Loucy (cell line): ENCODE measurements at regions not wholly inside any gene's neighbourhood (a gene's known extent, or its start where the extent isn't known, plus 50 kb on each side); places are given as distances from the start of the nearest gene placed in this dataset.

ENCODE experiments used
- EZH2phosphoT487 ChIP-seq: fragments of 200-600 bp; IDR thresholded peaks from 2 replicates; pipeline ENCODE4 v1.6.1; 2018; ENCODE audit warnings: antibody characterized with exemption, mild to moderate bottlenecking, moderate library complexity, borderline replicate concordance
- TF ChIP-seq, protein P1 (sequence below): fragments of 200-600 bp; sonication (generic); conservative IDR thresholded peaks from 2 replicates; pipeline ENCODE4 v1.5.1; 2014; ENCODE audit warnings: mild to moderate bottlenecking, antibody characterized with exemption, low read length

DNA sequence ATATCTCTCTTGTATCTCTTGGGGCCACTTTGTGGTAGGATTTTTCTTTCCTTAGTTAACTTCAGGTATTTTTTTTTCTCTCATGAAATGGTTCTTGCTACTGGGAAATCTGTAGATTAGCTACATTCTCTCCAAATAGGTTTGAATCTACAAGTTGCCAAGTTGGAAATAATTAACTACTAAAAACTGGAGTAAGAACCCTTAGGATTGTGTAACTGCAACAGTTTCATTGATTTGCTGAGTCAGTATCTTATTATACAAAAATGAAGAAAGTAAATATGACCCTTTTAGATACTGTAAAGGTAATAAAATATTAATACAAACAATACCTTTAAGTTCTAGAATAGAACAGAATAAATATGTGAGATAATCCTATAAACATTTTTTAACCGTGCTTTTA, 327.9 kb downstream of the CXXC4 start:
- TF ChIP-seq, protein P1, sequence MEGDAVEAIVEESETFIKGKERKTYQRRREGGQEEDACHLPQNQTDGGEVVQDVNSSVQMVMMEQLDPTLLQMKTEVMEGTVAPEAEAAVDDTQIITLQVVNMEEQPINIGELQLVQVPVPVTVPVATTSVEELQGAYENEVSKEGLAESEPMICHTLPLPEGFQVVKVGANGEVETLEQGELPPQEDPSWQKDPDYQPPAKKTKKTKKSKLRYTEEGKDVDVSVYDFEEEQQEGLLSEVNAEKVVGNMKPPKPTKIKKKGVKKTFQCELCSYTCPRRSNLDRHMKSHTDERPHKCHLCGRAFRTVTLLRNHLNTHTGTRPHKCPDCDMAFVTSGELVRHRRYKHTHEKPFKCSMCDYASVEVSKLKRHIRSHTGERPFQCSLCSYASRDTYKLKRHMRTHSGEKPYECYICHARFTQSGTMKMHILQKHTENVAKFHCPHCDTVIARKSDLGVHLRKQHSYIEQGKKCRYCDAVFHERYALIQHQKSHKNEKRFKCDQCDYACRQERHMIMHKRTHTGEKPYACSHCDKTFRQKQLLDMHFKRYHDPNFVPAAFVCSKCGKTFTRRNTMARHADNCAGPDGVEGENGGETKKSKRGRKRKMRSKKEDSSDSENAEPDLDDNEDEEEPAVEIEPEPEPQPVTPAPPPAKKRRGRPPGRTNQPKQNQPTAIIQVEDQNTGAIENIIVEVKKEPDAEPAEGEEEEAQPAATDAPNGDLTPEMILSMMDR, result no peak
- no peak for TF ChIP-seq EZH2phosphoT487
